NCI-H2227 treated with DMSO at 0.1 percent for 48 hours (cell line): ENCODE measurements at regions not wholly inside any gene's neighbourhood (a gene's known extent, or its start where the extent isn't known, plus 50 kb on each side); places are given as distances from the start of the nearest gene placed in this dataset.
"Not testable (repeated sequence)": the region's sequence is repeated elsewhere in the genome, so short reads cannot be mapped to it uniquely, and the experiment has no call there.

ENCODE experiments used
- DNase-seq: peaks from one replicate; lab custom pipeline; 2025; lab: John Stamatoyannopoulos, UW

GRCh38 chr13:88718781-88719180, 1047.6 kb downstream of the SLITRK5 start:
- DNase-seq: no peak

GRCh38 chr13:88726075-88726474, 1054.9 kb downstream of the SLITRK5 start:
- DNase-seq: no peak

- DNase-seq: not testable (repeated sequence)
These were observed 1056.1 kb downstream of the SLITRK5 start for GRCh38 chr13:88727236-88727635.

- DNase-seq: no peak
These were observed 1058.4 kb downstream of the SLITRK5 start for GRCh38 chr13:88729605-88730004.

- DNase-seq: no peak
These were observed 1064.9 kb downstream of the SLITRK5 start for GRCh38 chr13:88736026-88736425.

- DNase-seq: no peak
These were observed 1068.0 kb downstream of the SLITRK5 start for GRCh38 chr13:88739195-88739594.

- DNase-seq: no peak
These were observed 1073.1 kb downstream of the SLITRK5 start for GRCh38 chr13:88744289-88744688.

- DNase-seq: no peak
These were observed 1073.8 kb downstream of the SLITRK5 start for GRCh38 chr13:88745011-88745410.

GRCh38 chr13:88752041-88752440, 1080.9 kb downstream of the SLITRK5 start:
- no peak for DNase-seq

GRCh38 chr13:88754141-88754540, 1083.0 kb downstream of the SLITRK5 start:
- DNase-seq: no peak

GRCh38 chr13:88761145-88761544, 1090.0 kb downstream of the SLITRK5 start:
- no peak for DNase-seq

- no peak for DNase-seq
These were observed 1092.9 kb downstream of the SLITRK5 start for GRCh38 chr13:88764103-88764502.

GRCh38 chr13:88800505-88800904, 1129.3 kb downstream of the SLITRK5 start:
- DNase-seq: no peak

GRCh38 chr13:88801361-88801760, 1130.2 kb downstream of the SLITRK5 start:
- DNase-seq: no peak

- DNase-seq: no peak
These were observed 1131.7 kb downstream of the SLITRK5 start for GRCh38 chr13:88802886-88803285.

GRCh38 chr13:88806438-88806837, 1135.3 kb downstream of the SLITRK5 start:
- DNase-seq: no peak

- DNase-seq: no peak
These were observed 1146.4 kb downstream of the SLITRK5 start for GRCh38 chr13:88817560-88817959.

- DNase-seq: no peak
These were observed 1151.9 kb downstream of the SLITRK5 start for GRCh38 chr13:88823114-88823513.

- DNase-seq: no peak
These were observed 1153.0 kb downstream of the SLITRK5 start for GRCh38 chr13:88824218-88824617.

GRCh38 chr13:88840085-88840484, 1168.9 kb downstream of the SLITRK5 start:
- no peak for DNase-seq

GRCh38 chr13:88852293-88852692, 1181.1 kb downstream of the SLITRK5 start:
- not testable (repeated sequence) for DNase-seq

- no peak for DNase-seq
These were observed 1186.1 kb downstream of the SLITRK5 start for GRCh38 chr13:88857256-88857655.

- DNase-seq: peak; percentile 28
These were observed 1191.0 kb downstream of the SLITRK5 start for GRCh38 chr13:88862095-88862620.

GRCh38 chr13:88863116-88863515, 1191.9 kb downstream of the SLITRK5 start:
- no peak for DNase-seq

GRCh38 chr13:88866195-88866594, 1195.0 kb downstream of the SLITRK5 start:
- no peak for DNase-seq
